IPS-20b (cell line): ENCODE measurements at regions not wholly inside any gene's neighbourhood (a gene's known extent, or its start where the extent isn't known, plus 50 kb on each side); places are given as distances from the start of the nearest gene placed in this dataset.

Experiments
- H3K27ac ChIP-seq: one replicate; pipeline ENCODE4 v1.5.1; 2013; ENCODE audit warnings: low read length
- H3K27me3 ChIP-seq: 2 replicates; pipeline ENCODE4 v1.6.1; 2013; ENCODE audit warnings: mild to moderate bottlenecking, low read length, inconsistent platforms; ENCODE audit not compliant: insufficient read depth
- H3K36me3 ChIP-seq: 2 replicates; pipeline ENCODE4 v1.6.1; 2013; ENCODE audit warnings: low read depth, mild to moderate bottlenecking, inconsistent platforms, low read length, moderate library complexity; ENCODE audit not compliant: insufficient read depth
- H3K4me1 ChIP-seq: 2 replicates; pipeline ENCODE4 v1.6.1; 2013; ENCODE audit warnings: mild to moderate bottlenecking, control low read depth, inconsistent platforms, low read length, moderate library complexity; ENCODE audit not compliant: insufficient read depth
- H3K4me3 ChIP-seq: 2 replicates; pipeline ENCODE4 v1.5.1; 2013; ENCODE audit warnings: mild to moderate bottlenecking, low read length, inconsistent platforms
- H3K9ac ChIP-seq: 2 replicates; pipeline ENCODE4 v1.6.1; 2013; ENCODE audit warnings: low read depth, mild to moderate bottlenecking, inconsistent platforms, low read length, moderate library complexity
- H3K9me3 ChIP-seq: 2 replicates; pipeline ENCODE4 v1.6.1; 2013; ENCODE audit warnings: mild to moderate bottlenecking, low read depth, low read length, inconsistent platforms; ENCODE audit not compliant: insufficient read depth

GRCh38 chr4:124396333-124396732 lies 316.2 kb downstream of the ANKRD50 start:
- H3K4me3 ChIP-seq: no peak overlapping the region
- H3K36me3 ChIP-seq: no peaks in the 10 kb centered on the region
- no peak overlapping the region for H3K27ac ChIP-seq
- H3K9me3 ChIP-seq: no peaks in the 10 kb centered on the region
- no peaks in the 10 kb centered on the region for H3K27me3 ChIP-seq
- H3K9ac ChIP-seq: no peak overlapping the region
- peaks cover 4% of the 10 kb centered on the region; the same call in 1 of the 2 replicates for H3K4me1 ChIP-seq

DNA sequence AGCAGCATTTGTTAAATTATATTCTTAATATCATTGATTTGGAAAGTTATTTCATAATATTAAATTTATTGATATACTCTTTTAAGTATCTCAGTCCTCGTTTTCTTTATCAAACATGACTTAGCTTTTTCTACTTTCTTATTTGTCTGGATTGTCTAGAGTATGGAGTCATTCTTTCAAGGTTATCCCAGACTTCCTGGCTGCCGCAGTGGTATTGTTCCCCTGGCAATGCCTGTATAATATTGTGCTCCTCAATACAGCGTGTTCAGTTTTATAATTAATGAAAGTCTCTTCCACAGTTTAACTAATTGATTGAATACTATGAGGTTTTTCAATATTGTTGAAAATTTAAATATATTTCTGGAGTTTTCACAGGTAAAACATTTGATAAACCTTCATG lies 310.9 kb downstream of the ANKRD50 start:
- Histone ChIP-seq H3K4me1 (peaks cover 4% of the 10 kb centered on the region; the same call in 1 of the 2 replicates), H3K36me3 (no peaks in the 10 kb centered on the region), H3K9me3 (no peaks in the 10 kb centered on the region; the same call in 1 of the 2 replicates), H3K4me3 (no peak overlapping the region), H3K9ac (no peak overlapping the region), H3K27ac (no peak overlapping the region), H3K27me3 (no peaks in the 10 kb centered on the region)

GRCh38 chr4:124409044-124409443 lies 303.5 kb downstream of the ANKRD50 start:
- Histone ChIP-seq H3K4me3 (no peak overlapping the region), H3K27me3 (no peaks in the 10 kb centered on the region), H3K4me1 (no peaks in the 10 kb centered on the region), H3K27ac (no peak overlapping the region), H3K9ac (no peak overlapping the region), H3K9me3 (no peaks in the 10 kb centered on the region; the same call in 1 of the 2 replicates), H3K36me3 (no peaks in the 10 kb centered on the region)

DNA sequence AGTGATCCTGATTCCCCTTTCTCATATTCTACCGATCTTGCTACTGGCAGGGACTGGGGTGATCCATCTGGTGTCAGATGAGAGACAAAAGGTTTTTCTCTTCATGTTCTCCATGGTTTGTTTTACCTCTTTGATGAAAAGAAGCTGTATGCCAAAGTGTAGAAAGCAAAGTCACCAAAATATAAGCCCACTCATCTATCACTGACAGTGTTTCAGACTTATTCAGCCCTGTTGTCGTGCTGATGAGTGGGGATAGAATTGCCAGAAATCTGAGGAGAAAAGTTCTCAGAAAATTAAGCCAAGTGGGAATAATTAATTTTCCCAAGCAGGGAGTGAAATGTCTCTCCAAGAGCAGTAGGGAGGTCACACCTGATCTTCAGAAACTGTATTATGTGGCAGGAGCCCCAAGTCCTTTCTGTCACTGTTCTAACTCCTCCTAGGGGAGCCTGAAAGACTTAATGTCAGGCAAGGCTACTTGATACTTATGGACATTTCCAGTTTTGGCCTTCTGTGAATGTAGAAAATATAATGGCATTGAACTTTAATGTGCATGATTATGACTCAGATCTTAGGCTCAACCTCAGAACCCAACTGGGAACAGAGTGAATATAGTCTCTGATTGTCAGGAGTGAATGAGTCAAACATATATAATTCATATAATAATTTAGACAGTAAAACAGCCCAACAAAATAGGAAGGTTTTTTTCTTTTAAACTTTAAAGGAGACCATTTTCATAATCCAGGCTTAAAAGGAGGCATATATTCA lies 298.1 kb downstream of the ANKRD50 start:
- no peaks in the 10 kb centered on the region for H3K9me3 ChIP-seq
- no peak overlapping the region for H3K9ac ChIP-seq
- no peaks in the 10 kb centered on the region for H3K27me3 ChIP-seq
- no peak overlapping the region for H3K4me3 ChIP-seq
- no peaks in the 10 kb centered on the region for H3K36me3 ChIP-seq
- no peaks in the 10 kb centered on the region for H3K4me1 ChIP-seq
- no peak overlapping the region for H3K27ac ChIP-seq

GRCh38 chr4:124415146-124415545 lies 297.4 kb downstream of the ANKRD50 start:
- Histone ChIP-seq H3K9ac (no peak overlapping the region), H3K36me3 (no peaks in the 10 kb centered on the region), H3K4me3 (no peak overlapping the region), H3K4me1 (no peaks in the 10 kb centered on the region), H3K27ac (no peak overlapping the region), H3K27me3 (no peaks in the 10 kb centered on the region), H3K9me3 (no peaks in the 10 kb centered on the region)

DNA sequence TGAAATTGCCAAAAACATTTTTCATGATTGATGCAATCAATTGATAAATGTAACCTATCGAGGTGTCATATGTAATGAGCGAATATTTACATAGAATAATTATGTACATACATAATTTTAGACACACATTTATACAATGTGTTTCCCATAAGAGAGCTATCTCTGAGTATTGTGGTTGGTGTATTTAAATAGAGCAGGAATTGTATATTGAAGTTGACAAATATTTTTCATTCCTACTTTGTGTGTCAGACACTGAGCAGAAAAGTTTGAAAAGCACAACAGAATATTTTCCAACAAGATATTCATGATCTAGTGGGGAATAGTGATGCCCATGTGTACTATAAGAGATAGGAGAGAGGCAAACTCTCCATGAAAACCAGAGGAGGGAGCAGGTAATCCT lies 295.2 kb downstream of the ANKRD50 start:
- H3K4me1 ChIP-seq: peaks cover 7% of the 10 kb centered on the region; the same call in 1 of the 2 replicates
- no peak overlapping the region for H3K27ac ChIP-seq
- no peaks in the 10 kb centered on the region for H3K27me3 ChIP-seq
- no peaks in the 10 kb centered on the region for H3K36me3 ChIP-seq
- no peak overlapping the region for H3K4me3 ChIP-seq
- no peaks in the 10 kb centered on the region for H3K9me3 ChIP-seq
- no peak overlapping the region for H3K9ac ChIP-seq

DNA sequence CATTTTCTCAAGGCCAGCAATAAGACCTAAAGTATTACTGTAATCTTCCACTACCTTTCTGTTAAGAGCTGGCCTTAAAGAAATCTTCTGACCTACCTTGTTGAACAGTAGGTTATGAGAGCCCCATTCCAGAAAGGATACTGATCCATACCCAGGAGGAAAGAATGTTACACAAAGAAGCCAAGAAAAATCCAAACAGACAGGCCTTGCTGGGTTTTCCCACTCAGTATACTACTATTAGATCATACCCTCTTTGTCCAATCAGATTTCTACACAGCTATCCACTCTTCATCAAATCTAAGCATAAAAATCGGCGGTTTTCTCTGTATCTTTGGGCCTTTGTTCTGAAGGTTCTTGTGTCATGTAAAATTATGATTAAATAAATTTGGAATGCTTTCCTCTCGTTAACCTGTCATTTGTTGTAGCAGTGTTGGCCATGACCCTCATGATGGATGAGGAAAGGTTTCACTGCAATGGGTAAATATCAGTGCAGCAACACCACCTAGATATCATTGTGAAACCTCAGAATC lies 292.3 kb downstream of the ANKRD50 start:
- no peaks in the 10 kb centered on the region for H3K27me3 ChIP-seq
- no peak overlapping the region for H3K9ac ChIP-seq
- H3K4me3 ChIP-seq: no peak overlapping the region
- H3K36me3 ChIP-seq: no peaks in the 10 kb centered on the region
- H3K9me3 ChIP-seq: no peaks in the 10 kb centered on the region
- no peak overlapping the region for H3K27ac ChIP-seq
- H3K4me1 ChIP-seq: peaks cover 10% of the 10 kb centered on the region; the same call in 1 of the 2 replicates

DNA sequence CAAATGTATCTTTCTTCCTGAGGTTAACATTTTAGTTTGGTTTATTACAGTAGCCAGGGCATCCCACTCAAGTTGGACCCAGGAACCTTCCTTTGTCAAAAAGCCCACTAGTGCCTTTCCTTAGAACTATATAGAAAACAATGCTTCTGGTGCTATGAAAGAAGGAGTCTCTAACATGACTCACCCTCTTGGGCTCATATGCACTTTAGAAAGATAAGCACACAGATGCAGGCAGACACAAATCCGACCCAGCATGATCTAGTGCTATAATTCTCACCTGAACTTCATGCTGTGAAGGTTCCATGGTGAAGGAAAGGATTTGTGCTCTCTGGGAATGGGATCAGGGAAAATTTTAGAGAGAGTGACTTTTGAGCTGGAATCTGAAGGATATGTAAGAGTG lies 289.4 kb downstream of the ANKRD50 start:
- no peak overlapping the region for H3K27ac ChIP-seq
- H3K4me3 ChIP-seq: no peak overlapping the region
- H3K9me3 ChIP-seq: no peaks in the 10 kb centered on the region
- no peaks in the 10 kb centered on the region for H3K27me3 ChIP-seq
- H3K4me1 ChIP-seq: peaks cover 10% of the 10 kb centered on the region; the same call in 1 of the 2 replicates
- no peak overlapping the region for H3K9ac ChIP-seq
- no peaks in the 10 kb centered on the region for H3K36me3 ChIP-seq

- no peak overlapping the region for H3K4me3 ChIP-seq
- H3K9ac ChIP-seq: no peak overlapping the region
- peaks cover 7% of the 10 kb centered on the region; the same call in 1 of the 2 replicates for H3K4me1 ChIP-seq
- no peaks in the 10 kb centered on the region for H3K27me3 ChIP-seq
- H3K27ac ChIP-seq: no peak overlapping the region
- H3K9me3 ChIP-seq: no peaks in the 10 kb centered on the region
- no peaks in the 10 kb centered on the region for H3K36me3 ChIP-seq
Measured at GRCh38 chr4:124426279-124426678, 286.3 kb downstream of the ANKRD50 start.

DNA sequence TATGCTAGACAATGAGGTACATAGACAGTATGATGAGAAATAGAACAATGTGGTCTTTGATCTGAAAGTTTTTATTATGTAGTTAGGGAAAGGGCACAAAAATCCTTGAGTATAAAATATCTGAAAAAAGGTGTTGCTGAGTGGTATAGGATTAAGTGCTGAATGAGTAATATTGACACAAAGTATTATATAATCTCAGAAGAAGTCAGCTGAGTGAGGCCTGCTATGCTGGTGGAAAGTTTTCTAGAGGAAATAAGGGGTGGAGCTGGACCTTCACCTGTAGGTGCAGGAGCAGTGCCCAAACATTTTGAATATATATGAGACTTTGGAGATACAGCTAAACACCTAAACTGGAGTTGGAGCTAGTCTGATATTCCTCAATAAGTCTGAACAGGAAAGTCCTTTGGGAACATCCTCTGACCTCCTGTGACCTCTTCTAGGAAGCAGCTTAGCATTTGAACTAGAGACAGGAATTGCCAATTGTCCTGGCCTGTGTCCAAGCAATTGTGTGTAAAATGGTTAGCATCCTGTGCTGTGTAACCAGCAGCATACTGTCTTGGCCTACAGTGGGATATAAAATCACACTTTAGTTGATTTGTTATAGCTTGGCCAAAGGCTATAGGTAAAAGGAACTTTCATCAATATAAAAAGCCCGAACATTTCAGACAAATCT lies 285.3 kb downstream of the ANKRD50 start:
- no peak overlapping the region for H3K27ac ChIP-seq
- H3K4me1 ChIP-seq: peaks cover 3% of the 10 kb centered on the region; the same call in 1 of the 2 replicates
- no peak overlapping the region for H3K9ac ChIP-seq
- H3K27me3 ChIP-seq: no peaks in the 10 kb centered on the region
- no peaks in the 10 kb centered on the region for H3K9me3 ChIP-seq
- no peak overlapping the region for H3K4me3 ChIP-seq
- no peaks in the 10 kb centered on the region for H3K36me3 ChIP-seq

DNA sequence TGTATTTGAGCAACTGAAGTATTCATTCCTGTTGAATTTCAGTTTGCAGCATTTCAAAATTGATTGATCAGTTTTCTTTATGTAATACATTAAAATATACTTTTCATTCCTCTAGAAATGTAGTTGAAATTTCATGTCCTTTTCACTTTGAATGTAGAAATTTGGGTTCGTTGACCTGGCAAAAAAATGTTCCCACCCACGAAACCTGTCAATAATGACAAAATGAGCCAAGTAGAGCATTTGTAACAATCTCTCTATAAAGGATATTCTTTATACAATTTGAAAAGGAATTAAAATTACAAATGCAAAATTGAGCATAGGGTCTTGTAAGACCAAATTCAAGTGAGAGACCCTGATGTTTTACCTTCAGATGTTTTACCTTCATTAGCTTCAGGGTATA lies 283.9 kb downstream of the ANKRD50 start:
- H3K4me3 ChIP-seq: no peak overlapping the region
- no peaks in the 10 kb centered on the region for H3K27me3 ChIP-seq
- H3K36me3 ChIP-seq: no peaks in the 10 kb centered on the region
- no peak overlapping the region for H3K27ac ChIP-seq
- no peaks in the 10 kb centered on the region for H3K9me3 ChIP-seq
- H3K9ac ChIP-seq: no peak overlapping the region
- no peaks in the 10 kb centered on the region for H3K4me1 ChIP-seq
